GM21825 (cell line): ENCODE measurements at regions not wholly inside any gene's neighbourhood (a gene's known extent, or its start where the extent isn't known, plus 50 kb on each side); places are given as distances from the start of the nearest gene placed in this dataset.
"Not testable (repeated sequence)": the region's sequence is repeated elsewhere in the genome, so short reads cannot be mapped to it uniquely, and the experiment has no call there.

Source experiments
- ATAC-seq: cut with Tn5 transposase; IDR thresholded peaks from one replicate; pipeline ENCODE4 v1.9.1; 2021; ENCODE audit warnings: mild to moderate bottlenecking, moderate library complexity; ENCODE audit not compliant: unreplicated experiment

- no peak for ATAC-seq
These were observed 321.6 kb upstream of the FZD8 start for GRCh38 chr10:35963685-35964084.

- no peak for ATAC-seq
These were observed 319.4 kb upstream of the FZD8 start for GRCh38 chr10:35961501-35961900.

GRCh38 chr10:35959252-35959651 is 317.2 kb upstream of the FZD8 start:
- no peak for ATAC-seq

GRCh38 chr10:35958609-35959008 is 316.5 kb upstream of the FZD8 start:
- ATAC-seq: not testable (repeated sequence)

- ATAC-seq: no peak
These were observed 308.6 kb upstream of the FZD8 start for GRCh38 chr10:35950701-35951100.

- no peak for ATAC-seq
These were observed 308.1 kb upstream of the FZD8 start for GRCh38 chr10:35950226-35950625.

GRCh38 chr10:35949811-35950211 is 307.7 kb upstream of the FZD8 start:
- no peak for ATAC-seq

- ATAC-seq: no peak
These were observed 304.5 kb upstream of the FZD8 start for GRCh38 chr10:35946556-35946955.

GRCh38 chr10:35942057-35942456 is 300.0 kb upstream of the FZD8 start:
- no peak for ATAC-seq

GRCh38 chr10:35940141-35941041 is 298.3 kb upstream of the FZD8 start:
- no peak for ATAC-seq

GRCh38 chr10:35938160-35938559 is 296.1 kb upstream of the FZD8 start:
- ATAC-seq: no peak

GRCh38 chr10:35937546-35937945 is 295.4 kb upstream of the FZD8 start:
- no peak for ATAC-seq

- no peak for ATAC-seq
These were observed 292.5 kb upstream of the FZD8 start for GRCh38 chr10:35934642-35934995.

GRCh38 chr10:35933940-35934641 is 292.0 kb upstream of the FZD8 start:
- no peak for ATAC-seq

GRCh38 chr10:35933491-35933890 is 291.4 kb upstream of the FZD8 start:
- no peak for ATAC-seq

GRCh38 chr10:35929962-35930361 is 287.9 kb upstream of the FZD8 start:
- not testable (repeated sequence) for ATAC-seq

GRCh38 chr10:35928748-35929147 is 286.7 kb upstream of the FZD8 start:
- no peak for ATAC-seq

- no peak for ATAC-seq
These were observed 285.9 kb upstream of the FZD8 start for GRCh38 chr10:35927990-35928488.

GRCh38 chr10:35927341-35927740 is 285.2 kb upstream of the FZD8 start:
- no peak for ATAC-seq

GRCh38 chr10:35926846-35927245 is 284.8 kb upstream of the FZD8 start:
- ATAC-seq: no peak

- ATAC-seq: no peak
These were observed 283.4 kb upstream of the FZD8 start for GRCh38 chr10:35925493-35925892.

GRCh38 chr10:35924759-35925158 is 282.7 kb upstream of the FZD8 start:
- no peak for ATAC-seq
